IMR-90 (cell line): ENCODE measurements at regions not wholly inside any gene's neighbourhood (a gene's known extent, or its start where the extent isn't known, plus 50 kb on each side); places are given as distances from the start of the nearest gene placed in this dataset.
A peak's percentile ranks its signal among the peaks of the same experiment; 100 is the strongest.

Source experiments
- ATAC-seq: fragments of 200-7000 bp; cut with Tn5 transposase; 2 replicates; pipeline ENCODE4 v1.9.1; 2020; ENCODE audit warnings: low read depth, mild to moderate bottlenecking, moderate library complexity
- BruUV-seq: library from RNA; stranded (reverse); fragments of 400-500 nt; replicated peaks from 2 replicates; lab custom pipeline; 2021; lab: Mats Ljungman, UMichigan
- CTCF ChIA-PET: fragments of 300-600 bp; formaldehyde crosslinking; extraction: SDS; loops from one replicate; lab custom pipeline; 2021; ENCODE audit warnings: antibody characterized with exemption; lab: Yijun Ruan, JAX
- POLR2A ChIA-PET: fragments of 300-600 bp; sonication (Branson Sonifier 250); formaldehyde crosslinking; loops from one replicate; lab custom pipeline; 2022; ENCODE audit warnings: antibody characterized with exemption; ENCODE audit not compliant: unreplicated experiment; lab: Charles Lee
- DNase-seq: peaks from one replicate; pipeline ENCODE4 v3.0.0; 2013
- H2AFZ ChIP-seq: replicated peaks from 2 replicates; pipeline ENCODE3; 2013; ENCODE audit warnings: low read length, mild to moderate bottlenecking; ENCODE audit not compliant: poor library complexity
- H2AK5ac ChIP-seq: 2 replicates; pipeline ENCODE4 v1.6.1; 2013; ENCODE audit warnings: low read depth, low read length, inconsistent platforms
- H2AK9ac ChIP-seq: replicated peaks from 2 replicates; pipeline ENCODE3; 2013; ENCODE audit warnings: mild to moderate bottlenecking, low read depth, low read length, moderate library complexity; ENCODE audit not compliant: poor library complexity
- H2BK120ac ChIP-seq: 2 replicates; pipeline ENCODE4 v1.6.1; 2013; ENCODE audit warnings: low read depth, low read length, inconsistent platforms
- H2BK15ac ChIP-seq: 3 replicates; pipeline ENCODE4 v1.6.1; 2013; ENCODE audit warnings: low read depth, low read length, inconsistent platforms
- H2BK20ac ChIP-seq: 2 replicates; pipeline ENCODE4 v1.6.1; 2013; ENCODE audit warnings: low read depth, mild to moderate bottlenecking, inconsistent platforms, low read length, moderate library complexity
- H2BK5ac ChIP-seq: 2 replicates; pipeline ENCODE4 v1.6.1; 2013; ENCODE audit warnings: mild to moderate bottlenecking, low read depth, low read length, inconsistent platforms; ENCODE audit not compliant: poor library complexity, severe bottlenecking
- H3K14ac ChIP-seq: replicated peaks from 2 replicates; pipeline ENCODE4 v1.6.1; 2013; ENCODE audit warnings: low read depth, low read length, inconsistent platforms
- H3K18ac ChIP-seq: 2 replicates; pipeline ENCODE4 v1.6.1; 2013; ENCODE audit warnings: low read depth, low read length, control low read depth
- H3K23ac ChIP-seq: 2 replicates; pipeline ENCODE4 v1.6.1; 2013; ENCODE audit warnings: low read depth, low read length, inconsistent platforms
- H3K27ac ChIP-seq: 2 replicates; pipeline ENCODE4 v1.5.1; 2013; ENCODE audit warnings: mild to moderate bottlenecking, control low read depth, low read length; ENCODE audit not compliant: insufficient read depth
- H3K27me3 ChIP-seq: 2 replicates; pipeline ENCODE4 v1.6.1; 2013; ENCODE audit warnings: low read length; ENCODE audit not compliant: control insufficient read depth, insufficient read depth
- H3K36me3 ChIP-seq: 2 replicates; pipeline ENCODE4 v1.6.1; 2013; ENCODE audit warnings: low read length, mixed read lengths; ENCODE audit not compliant: control insufficient read depth, insufficient read depth
- H3K4ac ChIP-seq: 2 replicates; pipeline ENCODE4 v1.6.1; 2013; ENCODE audit warnings: low read depth, low read length, inconsistent platforms
- H3K4me1 ChIP-seq: 2 replicates; pipeline ENCODE4 v1.6.1; 2013; ENCODE audit warnings: low read length, mixed read lengths; ENCODE audit not compliant: control insufficient read depth, insufficient read depth
- H3K4me2 ChIP-seq: 2 replicates; pipeline ENCODE4 v1.6.1; 2013; ENCODE audit warnings: low read depth, mild to moderate bottlenecking, control low read depth, low read length, moderate library complexity
- H3K4me3 ChIP-seq: 2 replicates; pipeline ENCODE4 v1.5.1; 2013; ENCODE audit warnings: low read depth, mild to moderate bottlenecking, control low read depth, low read length, moderate library complexity; ENCODE audit not compliant: insufficient read depth
- H3K56ac ChIP-seq: 2 replicates; pipeline ENCODE4 v1.6.1; 2013; ENCODE audit warnings: low read length, inconsistent platforms; ENCODE audit not compliant: insufficient read depth; ENCODE audit errors: extremely low read depth
- H3K79me1 ChIP-seq, 2 experiments: 2 replicates each; pipeline ENCODE4 v1.6.1; 2013; ENCODE audit warnings: low read length in 2 of 2, inconsistent platforms in 1 of 2, low read depth in 1 of 2
- H3K9ac ChIP-seq: 2 replicates; pipeline ENCODE4 v1.6.1; 2013; ENCODE audit warnings: low read depth, low read length, control low read depth
- H3K9me1 ChIP-seq: 2 replicates; pipeline ENCODE4 v1.6.1; 2013; ENCODE audit warnings: low read length, inconsistent platforms; ENCODE audit not compliant: insufficient read depth
- H3K9me3 ChIP-seq: 2 replicates; pipeline ENCODE4 v1.6.1; 2013; ENCODE audit warnings: low read length; ENCODE audit not compliant: control insufficient read depth, insufficient read depth
- H4K20me1 ChIP-seq: 2 replicates; pipeline ENCODE4 v1.6.1; 2013; ENCODE audit warnings: low read length, inconsistent platforms; ENCODE audit not compliant: insufficient read depth
- H4K5ac ChIP-seq: 2 replicates; pipeline ENCODE4 v1.6.1; 2013; ENCODE audit warnings: mild to moderate bottlenecking, low read depth, low read length, control low read depth
- H4K8ac ChIP-seq, 2 experiments: 2 replicates each; pipeline ENCODE4 v1.6.1; 2013; ENCODE audit warnings: low read depth in 2 of 2, low read length in 2 of 2, control low read depth in 1 of 2, inconsistent platforms in 1 of 2
- H4K91ac ChIP-seq: 2 replicates; pipeline ENCODE4 v1.6.1; 2013; ENCODE audit warnings: low read depth, low read length, inconsistent platforms; ENCODE audit not compliant: insufficient read depth
- BHLHE40 ChIP-seq: fragments of 150-350 bp; IDR thresholded peaks from 2 replicates; pipeline ENCODE4 v1.6.1; 2016; ENCODE audit warnings: mild to moderate bottlenecking, low read depth, low read length
- CEBPB ChIP-seq: IDR thresholded peaks from 2 replicates; pipeline ENCODE4 v1.6.1; 2012; ENCODE audit warnings: low read depth, low read length, improper control_type of control experiment
- CHD1 ChIP-seq: IDR thresholded peaks from 2 replicates; pipeline ENCODE4 v1.6.1; 2012; ENCODE audit warnings: low read depth, low read length, improper control_type of control experiment
- FOS ChIP-seq: fragments of 150-350 bp; IDR thresholded peaks from 2 replicates; pipeline ENCODE4 v1.6.1; 2016; ENCODE audit warnings: low read depth, low read length
- MAFK ChIP-seq: IDR thresholded peaks from 2 replicates; pipeline ENCODE4 v1.6.1; 2012; ENCODE audit warnings: low read depth, low read length, improper control_type of control experiment
- MAZ ChIP-seq: IDR thresholded peaks from 2 replicates; pipeline ENCODE4 v1.6.1; 2012; ENCODE audit warnings: low read depth, mild to moderate bottlenecking, low read length, improper control_type of control experiment, moderate library complexity, borderline replicate concordance
- MXI1 ChIP-seq: IDR thresholded peaks from 2 replicates; pipeline ENCODE4 v1.6.1; 2012; ENCODE audit warnings: low read depth, mild to moderate bottlenecking, low read length, moderate library complexity, borderline replicate concordance
- NFE2L2 ChIP-seq: fragments of 150-350 bp; IDR thresholded peaks from 2 replicates; pipeline ENCODE4 v1.6.1; 2016; ENCODE audit warnings: low read depth, mild to moderate bottlenecking, low read length
- POLR2A ChIP-seq: IDR thresholded peaks from 2 replicates; pipeline ENCODE4 v1.6.1; 2012; ENCODE audit warnings: mild to moderate bottlenecking, low read depth, low read length
- RAD21 ChIP-seq: IDR thresholded peaks from 2 replicates; pipeline ENCODE4 v1.6.1; 2012; ENCODE audit warnings: low read length, improper control_type of control experiment
- RCOR1 ChIP-seq: IDR thresholded peaks from 2 replicates; pipeline ENCODE4 v1.6.1; 2012; ENCODE audit warnings: mild to moderate bottlenecking, low read length, improper control_type of control experiment; ENCODE audit not compliant: insufficient replicate concordance
- RFX5 ChIP-seq: IDR thresholded peaks from 2 replicates; pipeline ENCODE4 v1.8.0; 2012; ENCODE audit warnings: low read depth, mild to moderate bottlenecking, low read length, moderate library complexity
- SMC3 ChIP-seq: fragments of 150-350 bp; IDR thresholded peaks from 2 replicates; pipeline ENCODE4 v1.6.1; 2016; ENCODE audit warnings: low read depth, mild to moderate bottlenecking, antibody characterized with exemption, low read length, moderate library complexity
- WGBS, 2 experiments: methylation state at CpG; one replicate each; pipeline versions ENCODE4 v1.1.5 to v1.1.7; 2013; ENCODE audit warnings: missing lambda C conversion rate in 2 of 2; ENCODE audit not compliant: insufficient read length in 1 of 2; ENCODE audit errors: extremely low coverage in 2 of 2; 5-methylcytosine and 5-hydroxymethylcytosine counted together
- dilution Hi-C: fragments of 300-500 bp; cut with HindIII; formaldehyde crosslinking; loops from one replicate; pipeline ENCODE4 v1.14.3; 2018; ENCODE audit warnings: low sequenced_read_pairs; ENCODE audit not compliant: unreplicated experiment
- in situ Hi-C: fragments of 300-500 bp; cut with MboI; formaldehyde crosslinking; loops from 3 replicates; pipeline ENCODE4 v1.14.3; 2019; ENCODE audit warnings: low sequenced_read_pairs, inconsistent platforms, mixed read lengths
- intact Hi-C: fragments of 100-400 bp; cut with micrococcal nuclease; formaldehyde crosslinking; loops from 2 replicates; pipeline ENCODE4 v1.10.0; 2022
- TF ChIP-seq, protein P1 (sequence below): conservative IDR thresholded peaks from 2 replicates; pipeline ENCODE4 v1.5.1; 2012; ENCODE audit warnings: mild to moderate bottlenecking, low read depth, low read length, improper control_type of control experiment
- TF ChIP-seq, protein P2 (sequence below): fragments of 150-350 bp; IDR thresholded peaks from 2 replicates; pipeline ENCODE4 v1.6.1; 2016; ENCODE audit warnings: low read depth, mild to moderate bottlenecking, low read length, moderate library complexity, borderline replicate concordance
- TF ChIP-seq, protein P3 (sequence below): fragments of 150-350 bp; IDR thresholded peaks from 2 replicates; pipeline ENCODE4 v1.6.1; 2017; ENCODE audit warnings: mild to moderate bottlenecking, antibody characterized with exemption, low read length, low read depth

DNA sequence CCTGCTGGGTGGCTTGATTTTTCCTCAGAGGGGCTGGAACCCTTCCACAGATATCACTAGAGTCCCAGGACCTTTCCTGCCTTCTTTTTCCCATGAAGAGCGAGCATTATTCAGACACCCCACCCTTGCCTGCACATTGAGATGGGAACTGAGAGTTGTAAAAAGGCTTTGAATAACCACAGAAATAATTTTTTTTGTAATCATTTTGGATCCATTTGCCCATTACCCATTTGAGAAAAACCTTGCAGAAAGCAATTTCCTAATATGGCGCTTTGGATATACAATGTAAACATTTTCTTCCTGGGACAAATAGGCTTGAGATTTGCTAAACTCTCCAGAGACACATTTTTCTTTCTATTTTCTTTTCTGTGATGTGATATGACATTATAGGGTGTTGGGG is 250.6 kb downstream of the MSRB3 start:
- CTCF ChIA-PET = no interaction called here

More for the DNA sequence above, 250.6 kb downstream of the MSRB3 start:
- Histone ChIP-seq H4K5ac (no peak overlapping the region), H3K9me3 (no peaks in the 10 kb centered on the region), H3K4ac (0 out of 2 replicates have a peak overlapping the region, but pooled peaks have one; percentile 20), H3K14ac (0 out of 2 replicates have a peak overlapping the region, but pooled peaks have one; percentile 7), H4K8ac (no peak overlapping the region), H2BK120ac (no peak overlapping the region; the same call in 1 of the 2 replicates), H2AK5ac (no peak overlapping the region), H2AFZ (no peak overlapping the region), H2AK9ac (no peak overlapping the region), H3K9me1 (peaks cover 9% of the 10 kb centered on the region), H3K23ac (no peak overlapping the region), H3K4me2 (no peak overlapping the region), H3K9ac (no peak overlapping the region), H3K4me1 (peaks cover 24% of the 10 kb centered on the region), H3K79me1 (peaks cover 0 to 15% of the 10 kb centered on the region in 2 experiments; a peak in 1 of 4 replicates), H2BK15ac (0 out of 3 replicates have a peak overlapping the region, but pooled peaks have one; percentile 17), H2BK5ac (no peak overlapping the region), H3K27ac (no peak overlapping the region), H3K27me3 (no peaks in the 10 kb centered on the region), H3K56ac (no peak overlapping the region), H4K20me1 (no peaks in the 10 kb centered on the region), H4K91ac (no peak overlapping the region), H3K4me3 (no peak overlapping the region), H2BK20ac (no peak overlapping the region), H3K18ac (no peak overlapping the region), H3K36me3 (no peaks in the 10 kb centered on the region)
- DNase-seq (no peak), ATAC-seq (no peak)
- POLR2A ChIA-PET = no interaction called here
- intact Hi-C loops (no loop called here), in situ Hi-C loops (no loop called here), dilution Hi-C loops (no loop called here)
- TF ChIP-seq POLR2A (no peak), RCOR1 (no peak), FOS (no peak), SMC3 (no peak), MXI1 (no peak), CHD1 (no peak), RAD21 (no peak), BHLHE40 (no peak), NFE2L2 (no peak), CEBPB (no peak), RFX5 (no peak), MAFK (no peak), MAZ (no peak)
- TF ChIP-seq, protein P1, sequence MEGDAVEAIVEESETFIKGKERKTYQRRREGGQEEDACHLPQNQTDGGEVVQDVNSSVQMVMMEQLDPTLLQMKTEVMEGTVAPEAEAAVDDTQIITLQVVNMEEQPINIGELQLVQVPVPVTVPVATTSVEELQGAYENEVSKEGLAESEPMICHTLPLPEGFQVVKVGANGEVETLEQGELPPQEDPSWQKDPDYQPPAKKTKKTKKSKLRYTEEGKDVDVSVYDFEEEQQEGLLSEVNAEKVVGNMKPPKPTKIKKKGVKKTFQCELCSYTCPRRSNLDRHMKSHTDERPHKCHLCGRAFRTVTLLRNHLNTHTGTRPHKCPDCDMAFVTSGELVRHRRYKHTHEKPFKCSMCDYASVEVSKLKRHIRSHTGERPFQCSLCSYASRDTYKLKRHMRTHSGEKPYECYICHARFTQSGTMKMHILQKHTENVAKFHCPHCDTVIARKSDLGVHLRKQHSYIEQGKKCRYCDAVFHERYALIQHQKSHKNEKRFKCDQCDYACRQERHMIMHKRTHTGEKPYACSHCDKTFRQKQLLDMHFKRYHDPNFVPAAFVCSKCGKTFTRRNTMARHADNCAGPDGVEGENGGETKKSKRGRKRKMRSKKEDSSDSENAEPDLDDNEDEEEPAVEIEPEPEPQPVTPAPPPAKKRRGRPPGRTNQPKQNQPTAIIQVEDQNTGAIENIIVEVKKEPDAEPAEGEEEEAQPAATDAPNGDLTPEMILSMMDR = no peak
- TF ChIP-seq, protein P2, sequence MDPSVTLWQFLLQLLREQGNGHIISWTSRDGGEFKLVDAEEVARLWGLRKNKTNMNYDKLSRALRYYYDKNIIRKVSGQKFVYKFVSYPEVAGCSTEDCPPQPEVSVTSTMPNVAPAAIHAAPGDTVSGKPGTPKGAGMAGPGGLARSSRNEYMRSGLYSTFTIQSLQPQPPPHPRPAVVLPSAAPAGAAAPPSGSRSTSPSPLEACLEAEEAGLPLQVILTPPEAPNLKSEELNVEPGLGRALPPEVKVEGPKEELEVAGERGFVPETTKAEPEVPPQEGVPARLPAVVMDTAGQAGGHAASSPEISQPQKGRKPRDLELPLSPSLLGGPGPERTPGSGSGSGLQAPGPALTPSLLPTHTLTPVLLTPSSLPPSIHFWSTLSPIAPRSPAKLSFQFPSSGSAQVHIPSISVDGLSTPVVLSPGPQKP = no peak
- TF ChIP-seq, protein P3, sequence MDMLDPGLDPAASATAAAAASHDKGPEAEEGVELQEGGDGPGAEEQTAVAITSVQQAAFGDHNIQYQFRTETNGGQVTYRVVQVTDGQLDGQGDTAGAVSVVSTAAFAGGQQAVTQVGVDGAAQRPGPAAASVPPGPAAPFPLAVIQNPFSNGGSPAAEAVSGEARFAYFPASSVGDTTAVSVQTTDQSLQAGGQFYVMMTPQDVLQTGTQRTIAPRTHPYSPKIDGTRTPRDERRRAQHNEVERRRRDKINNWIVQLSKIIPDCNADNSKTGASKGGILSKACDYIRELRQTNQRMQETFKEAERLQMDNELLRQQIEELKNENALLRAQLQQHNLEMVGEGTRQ = no peak
- WGBS, 2 experiments = no CpG with 5 or more reads among the region's 2 CpGs
- BruUV-seq = no TSS peak
